ENCODE measurements at regions not wholly inside any gene's neighbourhood (a gene's known extent, or its start where the extent isn't known, plus 50 kb on each side); places are given as distances from the start of the nearest gene placed in this dataset.
A peak's percentile ranks its signal among the peaks of the same experiment; 100 is the strongest.

GRCh38 chr6:81819767-81820166, 67.3 kb upstream of the TENT5A start:
- Mint-ChIP-seq H3K27me3 (ENCODE audit: low read depth in 2 of 2) (no peaks in the 10 kb centered on the region), H3K9me3 (no peaks in the 10 kb centered on the region), H3K4me1 (peaks cover 37 to 40% of the 10 kb centered on the region in 2 donors), H3K4me3 (no peak overlapping the region), H3K36me3 (no peaks in the 10 kb centered on the region), H3K27ac (peak overlapping the region in 1 of 2 donors; percentile 53)
- Histone ChIP-seq H3K4me1 (ENCODE audit: control insufficient read depth, insufficient read depth, low read length) (peaks cover 3% of the 10 kb centered on the region), H3K27ac (ENCODE audit: low read length) (no peak overlapping the region), H3K27me3 (ENCODE audit: control insufficient read depth, insufficient read depth, low read length) (no peaks in the 10 kb centered on the region), H3K36me3 (ENCODE audit: control insufficient read depth, insufficient read depth, low read length) (no peaks in the 10 kb centered on the region), H3K9me3 (ENCODE audit: control insufficient read depth, insufficient read depth, low read length) (no peaks in the 10 kb centered on the region), H3K4me3 (ENCODE audit: low read length) (no peak overlapping the region)
- 97% methylated on average over 4 of the region's 6 CpGs for WGBS (ENCODE audit: insufficient coverage)
- intact Hi-C loops (cut with micrococcal nuclease), result no loop called here
- TF ChIP-seq CTCF (IDR thresholded peaks at IDR 0.05), result no peak
- ATAC-seq, result no peak
- no peak for DNase-seq

GRCh38 chr6:81818901-81819361, 66.5 kb upstream of the TENT5A start:
- 10% methylated on average over 2 of the region's 2 CpGs for WGBS (ENCODE audit: insufficient coverage)

GRCh38 chr6:81816380-81816779, 63.9 kb upstream of the TENT5A start:
- H3K9me3 Mint-ChIP-seq, result no peaks in the 10 kb centered on the region
- DNase-seq (no peak), ATAC-seq (no peak)
- Histone ChIP-seq H3K27ac (ENCODE audit: low read length) (no peak overlapping the region), H3K4me3 (ENCODE audit: low read length) (no peak overlapping the region), H3K36me3 (ENCODE audit: control insufficient read depth, insufficient read depth, low read length) (no peaks in the 10 kb centered on the region), H3K9me3 (ENCODE audit: control insufficient read depth, insufficient read depth, low read length) (no peaks in the 10 kb centered on the region), H3K4me1 (ENCODE audit: control insufficient read depth, insufficient read depth, low read length) (peaks cover 3% of the 10 kb centered on the region), H3K27me3 (ENCODE audit: control insufficient read depth, insufficient read depth, low read length) (no peaks in the 10 kb centered on the region)
- TF ChIP-seq CTCF (IDR thresholded peaks at IDR 0.05), result no peak
- WGBS (ENCODE audit: insufficient coverage), result 97% methylated on average over 2 of the region's 2 CpGs
- intact Hi-C loops (cut with micrococcal nuclease), result no loop called here
- H3K4me3 Mint-ChIP-seq, result no peak overlapping the region
- no peak overlapping the region for H3K27ac Mint-ChIP-seq
- peaks cover 0 to 3% of the 10 kb centered on the region in 2 donors for H3K27me3 Mint-ChIP-seq (ENCODE audit: low read depth in 2 of 2)
- H3K4me1 Mint-ChIP-seq, result peaks cover 30 to 39% of the 10 kb centered on the region in 2 donors
- H3K36me3 Mint-ChIP-seq, result no peaks in the 10 kb centered on the region

More at GRCh38 chr6:81818901-81819361, 66.5 kb upstream of the TENT5A start:
- Mint-ChIP-seq H3K36me3 (no peaks in the 10 kb centered on the region), H3K9me3 (no peaks in the 10 kb centered on the region), H3K27ac (peak overlapping the region; percentile 53 to 82), H3K27me3 (ENCODE audit: low read depth in 2 of 2) (no peaks in the 10 kb centered on the region), H3K4me1 (peaks cover 37 to 40% of the 10 kb centered on the region in 2 donors), H3K4me3 (no peak overlapping the region)
- no peak for TF ChIP-seq CTCF (IDR thresholded peaks at IDR 0.05)
- Histone ChIP-seq H3K9me3 (ENCODE audit: control insufficient read depth, insufficient read depth, low read length) (no peaks in the 10 kb centered on the region), H3K27ac (ENCODE audit: low read length) (no peak overlapping the region), H3K4me1 (ENCODE audit: control insufficient read depth, insufficient read depth, low read length) (peaks cover 3% of the 10 kb centered on the region), H3K27me3 (ENCODE audit: control insufficient read depth, insufficient read depth, low read length) (no peaks in the 10 kb centered on the region), H3K36me3 (ENCODE audit: control insufficient read depth, insufficient read depth, low read length) (no peaks in the 10 kb centered on the region), H3K4me3 (ENCODE audit: low read length) (no peak overlapping the region)
- ATAC-seq, result peak in 2 of 3 donors; percentile 24 to 48
- DNase-seq, result no peak
- intact Hi-C loops (cut with micrococcal nuclease), result no loop called here

- H3K36me3 ChIP-seq (ENCODE audit: control insufficient read depth, insufficient read depth, low read length), result no peaks in the 10 kb centered on the region
- Mint-ChIP-seq H3K36me3 (no peaks in the 10 kb centered on the region), H3K4me1 (peaks cover 11 to 20% of the 10 kb centered on the region in 2 donors), H3K27me3 (ENCODE audit: low read depth in 2 of 2) (peaks cover 0 to 3% of the 10 kb centered on the region in 2 donors), H3K9me3 (no peaks in the 10 kb centered on the region), H3K4me3 (no peak overlapping the region), H3K27ac (no peak overlapping the region)
- intact Hi-C loops (cut with micrococcal nuclease), result no loop called here
- ATAC-seq (no peak), DNase-seq (no peak)
- no peaks in the 10 kb centered on the region for H3K27me3 ChIP-seq (ENCODE audit: control insufficient read depth, insufficient read depth, low read length)
- H3K4me1 ChIP-seq (ENCODE audit: control insufficient read depth, insufficient read depth, low read length), result peaks cover 2% of the 10 kb centered on the region
- 35% methylated on average over 2 of the region's 2 CpGs for WGBS (ENCODE audit: insufficient coverage)
- no peak for TF ChIP-seq CTCF (IDR thresholded peaks at IDR 0.05)
- no peak overlapping the region for H3K4me3 ChIP-seq (ENCODE audit: low read length)
- H3K9me3 ChIP-seq (ENCODE audit: control insufficient read depth, insufficient read depth, low read length), result no peaks in the 10 kb centered on the region
- no peak overlapping the region for H3K27ac ChIP-seq (ENCODE audit: low read length)
Measured at GRCh38 chr6:81814370-81815076, 62.0 kb upstream of the TENT5A start.
